Ovary (tissue), 7 donors: ENCODE measurements at regions not wholly inside any gene's neighbourhood (a gene's known extent, or its start where the extent isn't known, plus 50 kb on each side); places are given as distances from the start of the nearest gene placed in this dataset.

Source experiments
- DNase-seq, 5 donors: peaks; one replicate each; pipeline ENCODE4 v3.0.0-alpha.2; 2019 to 2020
- H3K27ac ChIP-seq, 2 donors: fragments of 200-600 bp; one replicate each; pipeline versions ENCODE4 v1.5.1 to v1.8.0; 2019 to 2022
- H3K27me3 ChIP-seq: fragments of 200-600 bp; one replicate; pipeline ENCODE4 v1.8.0; 2022
- H3K36me3 ChIP-seq: fragments of 200-600 bp; sonication (generic); one replicate; pipeline ENCODE4 v1.5.1; 2019
- H3K4me1 ChIP-seq: one replicate; pipeline ENCODE4 v1.8.1; 2013; ENCODE audit warnings: mild to moderate bottlenecking, moderate library complexity; ENCODE audit not compliant: insufficient read depth
- H3K4me3 ChIP-seq: fragments of 200-600 bp; sonication (generic); one replicate; pipeline ENCODE4 v1.5.1; 2017
- H3K9me3 ChIP-seq, 2 donors: fragments of 200-600 bp in 1 of 2; sonication (generic) in 1 of 2; one replicate each; pipeline versions ENCODE4 v1.5.1 to v1.8.1; 2013 to 2019; ENCODE audit warnings: mild to moderate bottlenecking in 1 of 2, moderate library complexity in 1 of 2
- CTCF ChIP-seq, 3 donors: fragments of 450-650 bp in 2 of 3; fragments of 200-600 bp in 1 of 3; IDR thresholded peaks; one replicate each; pipeline versions ENCODE4 v1.5.1 to v1.8.0; 2016 to 2022; ENCODE audit warnings: antibody characterized with exemption in 3 of 3, mild to moderate bottlenecking in 1 of 3
- EP300 ChIP-seq: sonication (generic); formaldehyde crosslinking; IDR thresholded peaks from one replicate; pipeline ENCODE4 v1.6.1; 2017; ENCODE audit warnings: antibody characterized with exemption
- POLR2A ChIP-seq: fragments of 450-650 bp; IDR thresholded peaks from one replicate; pipeline ENCODE4 v1.6.1; 2017; ENCODE audit warnings: antibody characterized with exemption, mild to moderate bottlenecking, moderate library complexity
- WGBS, 3 donors: extraction: QIAGEN DNeasy Blood & Tissue Kit in 1 of 3; methylation state at CpG; one replicate each; pipeline versions ENCODE4 v1.1.5 to v1.1.7; 2013 to 2017; 5-methylcytosine and 5-hydroxymethylcytosine counted together
- intact Hi-C, 4 donors: fragments of 100-400 bp; cut with DNase I; formaldehyde crosslinking; loops; one replicate each; pipeline versions ENCODE4 v1.11.0 to v1.15.1; 2022 to 2023
- donor health status: DM: no; HTN: no; CAD: no; lungs with moderate emphysema.
- donor health status: DM: no; HTN: no; CAD: no.
- donor health status: Bipolar disorder and iron deficiency.
- donor health status: DM: no; HTN: no; CAD: no.
- donor health status: DM: yes; HTN: yes; CAD: no.

DNA sequence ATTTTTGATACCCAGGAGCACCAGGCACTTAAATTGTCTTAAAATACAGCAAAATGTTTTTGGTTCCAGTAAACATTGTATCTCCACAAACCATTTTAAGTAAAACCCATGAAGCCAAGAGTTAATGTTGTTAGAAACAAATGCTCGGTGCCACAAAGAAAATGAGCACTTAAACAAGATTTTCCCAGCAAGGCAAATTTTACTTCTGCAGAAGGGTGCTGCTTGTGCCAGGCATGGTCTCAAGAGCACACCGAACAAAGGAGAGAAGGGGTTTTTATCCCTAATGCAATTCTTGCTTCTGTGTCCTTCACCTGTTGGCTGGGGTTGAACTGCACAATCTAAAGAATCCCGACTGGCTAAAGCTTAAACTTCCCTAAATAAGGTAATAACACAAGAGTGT, 286.7 kb downstream of the ADCYAP1 start:
- intact Hi-C loops, result no loop called here
- TF ChIP-seq POLR2A (no peak), CTCF (IDR thresholded peaks at IDR 0.05) (no peak), EP300 (no peak)
- 63 to 76% (median 65%) methylated on average over 3 of the region's 3 CpGs for WGBS, 3 donors
- no peak overlapping the region for H3K4me3 ChIP-seq
- DNase-seq, result no peak
- H3K9me3 ChIP-seq, result no peaks in the 10 kb centered on the region
- H3K27me3 ChIP-seq, result no peaks in the 10 kb centered on the region
- H3K36me3 ChIP-seq, result no peaks in the 10 kb centered on the region
- H3K27ac ChIP-seq, result no peak overlapping the region
- H3K4me1 ChIP-seq, result no peaks in the 10 kb centered on the region

DNA sequence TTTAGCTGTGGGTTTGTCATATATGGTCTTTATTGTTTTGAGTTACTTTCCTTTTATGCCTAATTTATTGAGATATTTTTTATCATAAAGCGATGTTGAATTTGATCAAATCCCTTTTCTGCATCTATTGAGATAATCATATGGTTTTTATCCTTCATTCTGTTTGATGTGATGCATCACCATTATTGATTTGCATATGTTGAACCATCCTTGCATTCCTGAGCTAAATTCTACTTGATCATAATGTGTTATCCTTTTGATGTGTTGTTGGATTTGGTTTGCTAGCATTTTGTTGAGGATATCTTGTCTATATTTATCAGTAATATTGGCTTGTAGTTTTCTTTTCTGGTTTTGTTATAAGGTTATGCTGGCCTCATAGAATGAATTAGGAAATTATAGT, 308.5 kb downstream of the ADCYAP1 start:
- TF ChIP-seq POLR2A, result no peak
- TF ChIP-seq EP300, result no peak
- TF ChIP-seq CTCF (IDR thresholded peaks at IDR 0.05), result no peak
- Histone ChIP-seq H3K4me3 (no peak overlapping the region), H3K4me1 (no peaks in the 10 kb centered on the region), H3K9me3 (no peaks in the 10 kb centered on the region), H3K36me3 (no peaks in the 10 kb centered on the region), H3K27ac (no peak overlapping the region), H3K27me3 (no peaks in the 10 kb centered on the region)
- 69 to 89% (median 81%) methylated on average over 1 of the region's 1 CpG for WGBS, 3 donors
- intact Hi-C loops, result no loop called here
- DNase-seq, result no peak

DNA sequence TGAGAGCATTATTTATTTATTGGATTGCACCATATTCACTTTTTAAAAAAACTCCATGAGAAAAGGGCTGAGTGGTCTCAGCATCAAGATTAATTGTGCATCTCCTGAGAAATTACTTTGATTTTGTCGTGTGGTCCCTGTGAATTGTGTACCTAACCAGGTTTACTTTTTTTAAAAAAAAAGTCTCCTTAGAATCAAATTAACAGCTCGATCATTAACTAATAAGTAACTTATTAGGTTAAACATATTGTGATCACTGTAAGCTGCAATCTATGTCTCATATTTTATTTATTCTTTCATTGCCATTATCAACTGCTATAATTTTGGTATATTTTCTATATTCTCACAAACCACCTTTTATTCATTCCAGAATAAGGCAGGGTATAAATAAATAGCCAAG, 318.2 kb downstream of the ADCYAP1 start:
- intact Hi-C loops, result no loop called here
- TF ChIP-seq POLR2A (no peak), CTCF (IDR thresholded peaks at IDR 0.05) (no peak), EP300 (no peak)
- no peaks in the 10 kb centered on the region for H3K36me3 ChIP-seq
- no peak overlapping the region for H3K27ac ChIP-seq
- WGBS, 3 donors, result 79 to 85% (median 84%) methylated on average over 2 of the region's 2 CpGs
- no peak for DNase-seq
- no peak overlapping the region for H3K4me3 ChIP-seq
- H3K4me1 ChIP-seq, result no peaks in the 10 kb centered on the region
- no peaks in the 10 kb centered on the region for H3K27me3 ChIP-seq
- H3K9me3 ChIP-seq, result no peaks in the 10 kb centered on the region

- H3K27me3 ChIP-seq, result no peaks in the 10 kb centered on the region
- intact Hi-C loops, result no loop called here
- WGBS, 3 donors, result 78 to 86% (median 81%) methylated on average over 4 of the region's 4 CpGs
- no peak for DNase-seq
- H3K36me3 ChIP-seq, result no peaks in the 10 kb centered on the region
- no peaks in the 10 kb centered on the region for H3K4me1 ChIP-seq
- TF ChIP-seq EP300 (no peak), CTCF (IDR thresholded peaks at IDR 0.05) (no peak), POLR2A (no peak)
- H3K27ac ChIP-seq, result no peak overlapping the region
- no peaks in the 10 kb centered on the region for H3K9me3 ChIP-seq
- no peak overlapping the region for H3K4me3 ChIP-seq
Observed at GRCh38 chr18:1227025-1227424, 322.4 kb downstream of the ADCYAP1 start.

- TF ChIP-seq EP300 (no peak), CTCF (IDR thresholded peaks at IDR 0.05) (no peak), POLR2A (no peak)
- DNase-seq, result no peak
- WGBS, 3 donors, result 77 to 84% (median 79%) methylated on average over 2 of the region's 2 CpGs
- Histone ChIP-seq H3K36me3 (no peaks in the 10 kb centered on the region), H3K4me3 (no peak overlapping the region), H3K9me3 (no peaks in the 10 kb centered on the region), H3K4me1 (no peaks in the 10 kb centered on the region), H3K27ac (no peak overlapping the region), H3K27me3 (no peaks in the 10 kb centered on the region)
- intact Hi-C loops, result loop anchor here in 1 of 4 donors (10.0 kb wide), 1 partner anchor 575 kb away; the partner anchor contains the start of gene TYMS
Observed at GRCh38 chr18:1229634-1230033, 325.0 kb downstream of the ADCYAP1 start.
